ENCODE measurements at regions not wholly inside any gene's neighbourhood (a gene's known extent, or its start where the extent isn't known, plus 50 kb on each side); places are given as distances from the start of the nearest gene placed in this dataset.
"Not testable (repeated sequence)": the region's sequence is repeated elsewhere in the genome, so short reads cannot be mapped to it uniquely, and the experiment has no call there.

GRCh38 chr15:92803536-92803851, 96.6 kb upstream of the CHD2 start:
- Mint-ChIP-seq H3K36me3 (ENCODE audit: insufficient read depth) (peaks cover 9% of the 10 kb centered on the region), H3K27ac (peak overlapping the region in 1 of 2 donors; percentile 39), H3K4me1 (ENCODE audit: low read depth in 2 of 2) (peaks cover 12 to 18% of the 10 kb centered on the region in 2 donors), H3K9me3 (no peaks in the 10 kb centered on the region), H3K4me3 (no peak overlapping the region), H3K27me3 (no peaks in the 10 kb centered on the region)
- DNase-seq: no peak
- ATAC-seq (replicated peaks): no peak

GRCh38 chr15:92803852-92804609, 96.1 kb upstream of the CHD2 start:
- H3K4me3 Mint-ChIP-seq: no peak overlapping the region
- H3K27ac Mint-ChIP-seq: peak overlapping the region in 1 of 2 donors; percentile 39
- ATAC-seq (replicated peaks): peak; percentile 34

GRCh38 chr15:92804610-92804936, 95.6 kb upstream of the CHD2 start:
- not testable (repeated sequence) for H3K9me3 Mint-ChIP-seq; H3K27ac Mint-ChIP-seq; DNase-seq; H3K4me3 Mint-ChIP-seq; H3K27me3 Mint-ChIP-seq; ATAC-seq (replicated peaks)
- Mint-ChIP-seq H3K4me1 (ENCODE audit: low read depth in 2 of 2) (peaks cover 12 to 20% of the 10 kb centered on the region in 2 donors), H3K36me3 (ENCODE audit: insufficient read depth) (peaks cover 18% of the 10 kb centered on the region)

More at GRCh38 chr15:92803852-92804609, 96.1 kb upstream of the CHD2 start:
- peaks cover 12 to 18% of the 10 kb centered on the region in 2 donors for H3K4me1 Mint-ChIP-seq (ENCODE audit: low read depth in 2 of 2)
- H3K36me3 Mint-ChIP-seq (ENCODE audit: insufficient read depth): peaks cover 12% of the 10 kb centered on the region
- no peak for DNase-seq
- no peaks in the 10 kb centered on the region for H3K27me3 Mint-ChIP-seq
- H3K9me3 Mint-ChIP-seq: no peaks in the 10 kb centered on the region

GRCh38 chr15:92805080-92805690, 94.9 kb upstream of the CHD2 start:
- Mint-ChIP-seq H3K4me1 (ENCODE audit: low read depth in 2 of 2) (peaks cover 12 to 26% of the 10 kb centered on the region in 2 donors), H3K36me3 (ENCODE audit: insufficient read depth) (peaks cover 20% of the 10 kb centered on the region), H3K27ac (no peak overlapping the region), H3K27me3 (no peaks in the 10 kb centered on the region), H3K9me3 (no peaks in the 10 kb centered on the region), H3K4me3 (no peak overlapping the region)
- DNase-seq (no peak), ATAC-seq (replicated peaks) (no peak)

- H3K27ac Mint-ChIP-seq, H3K4me3 Mint-ChIP-seq: not testable (repeated sequence)
- H3K4me1 Mint-ChIP-seq (ENCODE audit: low read depth in 2 of 2): peaks cover 12 to 31% of the 10 kb centered on the region in 2 donors
Observed at GRCh38 chr15:92806171-92806570, 94.0 kb upstream of the CHD2 start.

GRCh38 chr15:92806763-92807162, 93.4 kb upstream of the CHD2 start:
- Mint-ChIP-seq H3K4me3 (no peak overlapping the region), H3K4me1 (ENCODE audit: low read depth in 2 of 2) (peaks cover 12 to 31% of the 10 kb centered on the region in 2 donors)
- no peak for DNase-seq

More at GRCh38 chr15:92806171-92806570, 94.0 kb upstream of the CHD2 start:
- peaks cover 20% of the 10 kb centered on the region for H3K36me3 Mint-ChIP-seq (ENCODE audit: insufficient read depth)
- DNase-seq; ATAC-seq (replicated peaks); H3K27me3 Mint-ChIP-seq; H3K9me3 Mint-ChIP-seq: not testable (repeated sequence)

GRCh38 chr15:92807971-92808571, 92.1 kb upstream of the CHD2 start:
- Mint-ChIP-seq H3K4me3 (peak overlapping the region; percentile 82 to 85), H3K9me3 (no peaks in the 10 kb centered on the region), H3K4me1 (ENCODE audit: low read depth in 2 of 2) (peaks cover 12 to 31% of the 10 kb centered on the region in 2 donors), H3K27me3 (no peaks in the 10 kb centered on the region), H3K27ac (peak overlapping the region; percentile 96 to 97), H3K36me3 (ENCODE audit: insufficient read depth) (peaks cover 20% of the 10 kb centered on the region)
- ATAC-seq (replicated peaks) (no peak), DNase-seq (peak in 1 of 3 experiments; percentile 7)

More at GRCh38 chr15:92806763-92807162, 93.4 kb upstream of the CHD2 start:
- ATAC-seq (replicated peaks): no peak
- Mint-ChIP-seq H3K27me3 (no peaks in the 10 kb centered on the region), H3K36me3 (ENCODE audit: insufficient read depth) (peaks cover 20% of the 10 kb centered on the region), H3K27ac (no peak overlapping the region), H3K9me3 (no peaks in the 10 kb centered on the region)

- H3K27ac Mint-ChIP-seq: peak overlapping the region; percentile 96 to 97
Observed at GRCh38 chr15:92808598-92809063, 91.5 kb upstream of the CHD2 start.

GRCh38 chr15:92809064-92809879, 90.9 kb upstream of the CHD2 start:
- peaks cover 20% of the 10 kb centered on the region for H3K36me3 Mint-ChIP-seq (ENCODE audit: insufficient read depth)
- peak overlapping the region; percentile 96 to 97 for H3K27ac Mint-ChIP-seq
- peaks cover 8 to 31% of the 10 kb centered on the region in 2 donors for H3K4me1 Mint-ChIP-seq (ENCODE audit: low read depth in 2 of 2)
- no peaks in the 10 kb centered on the region for H3K9me3 Mint-ChIP-seq
- DNase-seq (peak; percentile 96 to 98 (median 97)), ATAC-seq (replicated peaks) (peak; percentile 80)
- H3K4me3 Mint-ChIP-seq: peak overlapping the region; percentile 82 to 85
- no peaks in the 10 kb centered on the region for H3K27me3 Mint-ChIP-seq

More at GRCh38 chr15:92808598-92809063, 91.5 kb upstream of the CHD2 start:
- peak; percentile 4 for ATAC-seq (replicated peaks)
- peak overlapping the region; percentile 82 to 85 for H3K4me3 Mint-ChIP-seq
- peaks cover 12 to 34% of the 10 kb centered on the region in 2 donors for H3K4me1 Mint-ChIP-seq (ENCODE audit: low read depth in 2 of 2)
- DNase-seq: no peak
- H3K27me3 Mint-ChIP-seq: no peaks in the 10 kb centered on the region
- H3K36me3 Mint-ChIP-seq (ENCODE audit: insufficient read depth): peaks cover 20% of the 10 kb centered on the region
- no peaks in the 10 kb centered on the region for H3K9me3 Mint-ChIP-seq

GRCh38 chr15:92809880-92810361, 90.2 kb upstream of the CHD2 start:
- Mint-ChIP-seq H3K4me1 (ENCODE audit: low read depth in 2 of 2) (peaks cover 8 to 31% of the 10 kb centered on the region in 2 donors), H3K9me3 (no peaks in the 10 kb centered on the region), H3K4me3 (peak overlapping the region; percentile 82 to 85), H3K36me3 (ENCODE audit: insufficient read depth) (peaks cover 20% of the 10 kb centered on the region), H3K27ac (peak overlapping the region; percentile 96 to 97), H3K27me3 (no peaks in the 10 kb centered on the region)
- DNase-seq (peak; percentile 15 to 25 (median 21)), ATAC-seq (replicated peaks) (no peak)

- Mint-ChIP-seq H3K36me3 (ENCODE audit: insufficient read depth) (peaks cover 20% of the 10 kb centered on the region), H3K27me3 (no peaks in the 10 kb centered on the region), H3K4me3 (peak overlapping the region; percentile 82 to 85), H3K9me3 (no peaks in the 10 kb centered on the region), H3K4me1 (ENCODE audit: low read depth in 2 of 2) (peaks cover 8 to 31% of the 10 kb centered on the region in 2 donors), H3K27ac (peak overlapping the region; percentile 96 to 97)
- DNase-seq (no peak), ATAC-seq (replicated peaks) (no peak)
Observed at GRCh38 chr15:92810418-92811138, 89.5 kb upstream of the CHD2 start.

- no peak overlapping the region for H3K27ac Mint-ChIP-seq
- no peaks in the 10 kb centered on the region for H3K9me3 Mint-ChIP-seq
- H3K4me3 Mint-ChIP-seq: peak overlapping the region; percentile 82 to 85
- no peak for DNase-seq
- no peaks in the 10 kb centered on the region for H3K27me3 Mint-ChIP-seq
- peaks cover 17% of the 10 kb centered on the region for H3K36me3 Mint-ChIP-seq (ENCODE audit: insufficient read depth)
- ATAC-seq (replicated peaks): no peak
- H3K4me1 Mint-ChIP-seq (ENCODE audit: low read depth in 2 of 2): peaks cover 8 to 29% of the 10 kb centered on the region in 2 donors
Observed at GRCh38 chr15:92811148-92811913, 88.8 kb upstream of the CHD2 start.
